Activated T-cell treated with anti-CD3 and anti-CD28 coated beads for 1 hour (primary cell): ENCODE measurements at regions not wholly inside any gene's neighbourhood (a gene's known extent, or its start where the extent isn't known, plus 50 kb on each side); places are given as distances from the start of the nearest gene placed in this dataset.
"Not testable (repeated sequence)": the region's sequence is repeated elsewhere in the genome, so short reads cannot be mapped to it uniquely, and the experiment has no call there.

Source experiments
- DNase-seq: peaks from one replicate; pipeline ENCODE4 v3.0.0-alpha.2; 2020; ENCODE audit warnings: low read depth

DNA sequence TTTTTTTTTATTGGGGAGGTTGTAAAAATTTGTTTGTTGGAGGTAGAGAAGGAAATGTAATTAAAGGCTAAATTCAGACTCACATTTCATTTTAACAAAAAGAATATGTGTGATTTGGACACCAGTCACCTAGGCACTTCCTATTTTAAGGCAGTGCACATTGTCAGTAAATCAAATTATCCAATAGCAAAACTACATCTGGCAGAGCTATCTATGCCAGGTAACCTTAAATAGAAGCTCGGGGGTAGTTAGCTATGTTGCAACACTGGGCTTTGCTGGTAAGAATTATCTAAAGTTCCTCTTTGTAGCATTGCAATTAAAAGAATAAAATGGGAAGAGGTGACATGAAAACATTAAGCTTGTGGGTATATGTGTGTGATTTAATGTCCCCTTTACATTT lies 1064.4 kb upstream of the ZEB2 start:
- no peak for DNase-seq

DNA sequence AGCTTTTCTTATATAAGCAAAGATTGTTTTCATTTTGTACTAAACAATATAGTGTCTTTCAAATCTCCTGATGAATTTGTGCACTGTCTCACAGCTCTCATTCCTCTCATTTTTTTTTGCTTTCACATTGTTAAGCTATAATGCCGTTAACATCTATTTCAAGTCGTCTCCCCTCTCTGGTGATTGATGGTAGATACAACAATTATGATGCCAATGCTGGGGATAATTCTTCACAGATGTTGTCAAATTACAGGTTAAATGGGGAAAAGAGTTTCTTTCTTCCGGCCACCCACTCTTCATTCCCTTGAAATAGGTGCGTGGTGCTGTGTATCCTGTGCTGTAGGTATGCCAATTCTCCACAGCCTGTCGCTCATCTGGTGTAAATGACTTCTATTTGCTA lies 1053.7 kb upstream of the ZEB2 start:
- DNase-seq, result no peak

DNA sequence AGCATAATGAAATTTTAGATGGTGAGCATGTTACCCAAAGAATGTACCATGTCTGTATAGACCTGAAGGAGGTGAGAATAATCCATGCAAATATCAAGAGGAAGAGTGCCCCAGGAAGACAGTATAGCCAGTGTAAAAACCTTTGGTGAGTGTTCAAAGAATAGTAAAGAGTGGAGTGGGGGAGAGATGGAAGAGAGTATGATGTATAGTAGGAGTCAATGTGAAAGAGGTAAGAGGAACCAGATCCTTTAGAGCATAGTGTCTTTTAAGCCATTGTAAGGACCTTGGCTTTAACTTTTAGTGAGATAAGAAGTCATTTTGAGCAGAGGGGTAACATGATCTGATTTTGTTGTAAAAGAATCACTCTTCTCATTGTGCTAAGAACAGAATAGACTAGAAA lies 1052.3 kb upstream of the ZEB2 start:
- no peak for DNase-seq

DNA sequence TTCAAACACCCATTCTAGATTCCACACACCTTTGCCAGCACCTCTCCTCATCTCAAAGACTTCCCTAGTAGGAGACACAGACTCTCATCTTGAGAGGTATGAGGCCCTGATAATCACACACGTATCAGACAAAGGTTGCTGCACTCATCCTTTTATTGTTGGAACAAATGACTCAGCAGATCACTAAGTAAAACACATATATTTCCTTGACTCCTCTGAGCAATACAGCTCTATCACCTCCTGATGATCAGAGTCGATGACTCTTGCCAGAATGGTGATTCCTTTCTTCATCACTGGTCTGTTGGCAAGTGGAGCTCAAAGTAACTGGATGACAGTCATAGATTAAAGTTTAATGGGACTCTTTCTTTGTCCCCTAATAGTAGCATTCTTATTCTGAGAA lies 1049.2 kb upstream of the ZEB2 start:
- DNase-seq, result no peak

DNA sequence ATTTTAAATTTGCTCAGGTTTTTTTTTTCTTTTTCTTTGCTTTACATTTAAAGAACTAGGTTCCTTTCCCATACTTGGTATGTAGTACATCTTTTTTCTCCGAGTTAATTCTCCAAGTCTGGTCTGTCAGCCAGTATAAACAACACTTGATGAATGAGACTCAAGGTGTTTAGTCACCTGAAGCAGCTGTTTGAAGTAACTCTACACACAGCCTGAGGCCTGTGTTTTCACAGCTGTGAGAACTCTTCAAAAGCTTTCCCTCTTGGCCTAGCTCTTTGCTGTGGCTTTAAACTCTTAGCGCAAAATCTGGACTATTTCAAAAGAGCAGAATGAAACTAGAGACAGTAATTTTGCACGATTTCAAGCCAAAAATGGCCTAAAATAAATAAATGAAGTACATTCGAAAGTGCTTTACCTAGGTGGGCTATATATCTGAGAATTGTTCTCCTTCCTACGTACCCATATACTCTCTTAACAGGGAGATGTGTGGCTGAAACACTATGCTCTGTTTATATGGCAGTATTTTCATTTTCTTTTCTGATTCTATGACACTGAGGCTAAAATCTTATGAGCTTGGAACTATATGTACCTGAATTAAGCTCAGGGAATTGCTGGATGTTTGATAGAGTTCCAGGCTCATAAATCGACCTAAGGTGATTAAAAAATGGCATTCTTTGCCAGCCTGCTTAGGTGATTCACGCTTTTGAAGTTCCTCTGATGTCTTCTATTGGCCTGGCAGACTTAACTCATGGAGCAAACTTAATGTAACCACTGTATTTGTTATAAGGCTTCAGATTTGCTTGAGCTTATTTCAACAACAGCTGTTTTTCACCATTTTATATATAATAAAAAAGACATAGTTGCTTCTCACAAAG lies 1044.1 kb upstream of the ZEB2 start:
- no peak for DNase-seq

DNA sequence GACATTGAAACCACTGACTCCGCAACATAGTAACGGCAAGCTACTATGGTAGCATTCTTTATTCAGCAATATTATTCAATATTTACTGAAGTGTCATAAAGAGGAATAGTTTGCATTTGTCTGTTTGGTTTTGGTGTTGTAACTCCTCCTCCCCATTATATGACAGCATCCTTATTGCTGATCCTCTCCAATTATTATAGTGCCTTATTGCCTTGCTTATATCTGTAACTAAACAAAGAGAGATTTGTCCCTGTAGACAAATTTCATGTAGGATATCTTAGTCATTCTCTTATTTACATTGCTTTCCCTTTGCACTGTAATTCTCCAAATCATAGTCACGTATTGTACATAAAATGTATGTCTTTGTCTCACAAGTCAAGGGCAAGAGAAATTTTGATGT lies 1041.2 kb upstream of the ZEB2 start:
- DNase-seq, result no peak

DNA sequence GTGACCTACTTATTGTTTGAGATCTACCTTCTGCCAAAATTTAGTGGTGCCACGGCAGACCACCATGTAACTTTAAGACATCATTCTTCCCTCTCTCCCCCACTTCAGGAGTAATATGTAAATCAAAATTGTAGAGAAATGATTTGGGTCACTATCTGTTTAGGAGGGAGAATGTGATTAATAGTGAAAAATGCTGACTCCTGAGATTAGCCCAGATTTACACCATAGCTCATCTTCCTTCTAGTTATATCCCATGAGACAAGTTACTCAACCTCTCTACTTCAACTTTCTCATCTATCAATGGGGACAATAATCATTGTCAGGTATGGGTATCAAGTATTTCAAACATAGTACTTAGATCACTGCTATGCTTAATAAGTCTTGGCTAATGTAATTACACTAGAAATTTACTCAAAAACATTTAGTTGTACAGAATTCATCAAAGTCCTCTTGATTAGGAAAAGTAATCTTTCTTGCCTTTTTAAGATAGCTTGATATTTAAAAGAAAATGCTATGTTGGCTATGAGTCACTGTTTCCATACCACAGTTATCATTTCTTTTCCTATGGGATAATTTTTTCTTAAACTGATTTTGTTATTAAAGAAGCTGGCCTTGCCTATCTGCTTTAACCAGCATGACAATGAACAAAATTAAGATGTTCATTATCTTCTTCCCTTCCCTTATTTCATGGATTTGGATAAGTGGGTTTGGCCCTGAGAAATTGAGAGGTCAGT lies 1038.9 kb upstream of the ZEB2 start:
- DNase-seq, result no peak

DNA sequence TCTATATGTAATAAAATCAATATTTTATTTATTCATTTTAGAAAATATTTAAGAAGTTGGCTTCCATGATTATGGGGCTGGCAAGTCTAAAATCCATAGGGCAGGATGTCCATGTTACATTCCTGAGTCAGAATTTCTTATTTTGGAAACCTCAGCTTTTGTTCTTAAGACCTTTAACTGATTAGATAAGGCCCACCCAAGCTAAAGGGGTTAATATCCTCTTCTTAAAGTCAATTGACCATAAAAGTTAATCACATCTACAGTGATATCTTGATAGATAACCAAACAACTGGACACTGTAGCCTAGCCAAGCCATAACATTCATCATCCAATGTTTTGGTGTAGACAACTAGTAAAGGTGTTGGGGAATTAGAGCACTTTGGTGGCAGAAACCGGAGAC lies 1035.4 kb upstream of the ZEB2 start:
- DNase-seq, result no peak

DNA sequence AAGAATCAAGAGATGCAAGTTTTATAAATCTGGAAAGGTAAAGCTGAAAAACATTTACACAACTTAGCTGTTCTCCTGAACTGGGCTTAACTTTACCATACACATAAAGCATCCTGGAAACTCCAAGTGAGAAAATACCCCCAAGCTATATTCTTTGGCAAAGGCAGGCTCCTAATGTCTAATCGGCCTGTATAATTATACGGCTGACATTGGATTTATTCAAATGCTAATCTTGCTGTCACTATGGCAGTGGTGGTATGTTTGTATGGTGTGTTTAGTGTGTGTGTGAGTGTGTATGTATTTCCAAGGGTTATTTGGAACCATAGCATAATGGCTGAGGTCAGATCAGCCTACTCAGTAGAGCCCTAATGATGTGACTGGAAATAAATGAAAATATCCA lies 1031.8 kb upstream of the ZEB2 start:
- no peak for DNase-seq

DNA sequence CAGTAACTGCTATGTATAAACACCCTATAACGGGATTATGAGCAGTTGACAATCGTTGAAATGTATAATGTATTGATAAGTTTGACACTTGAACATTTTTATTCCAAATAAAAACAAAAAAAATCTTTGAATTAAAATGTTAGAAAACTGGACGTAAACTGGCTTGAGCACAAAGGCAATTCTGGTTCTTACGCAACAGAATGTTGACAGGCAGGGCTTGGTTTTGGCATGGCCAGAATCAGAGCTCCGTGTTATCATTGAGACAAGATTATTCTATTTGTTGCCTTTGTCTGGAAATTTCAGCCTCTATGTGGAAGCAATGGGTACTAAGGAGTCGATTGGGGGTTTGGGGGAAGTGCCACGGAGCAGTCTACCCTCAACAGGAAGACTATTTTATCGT lies 1028.6 kb upstream of the ZEB2 start:
- no peak for DNase-seq

DNA sequence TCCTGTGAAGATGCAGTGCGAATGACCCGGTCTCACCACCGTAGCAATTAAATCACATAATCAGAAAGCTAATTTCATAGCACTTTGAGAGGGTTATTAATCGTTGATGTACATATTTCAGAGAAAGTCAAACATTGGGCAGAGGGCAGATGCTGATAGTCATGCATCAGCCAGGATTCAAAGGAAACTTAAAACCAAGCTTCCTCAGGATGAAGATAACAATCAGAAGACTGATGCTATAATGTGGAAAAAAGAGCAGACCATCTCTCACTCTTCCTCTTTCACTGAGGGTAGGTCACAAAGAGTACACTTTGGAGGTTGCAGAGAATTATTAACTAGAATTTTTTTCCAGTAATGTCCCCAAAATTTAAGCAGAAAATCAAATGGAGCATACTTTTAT lies 1027.7 kb upstream of the ZEB2 start:
- DNase-seq, result no peak

DNA sequence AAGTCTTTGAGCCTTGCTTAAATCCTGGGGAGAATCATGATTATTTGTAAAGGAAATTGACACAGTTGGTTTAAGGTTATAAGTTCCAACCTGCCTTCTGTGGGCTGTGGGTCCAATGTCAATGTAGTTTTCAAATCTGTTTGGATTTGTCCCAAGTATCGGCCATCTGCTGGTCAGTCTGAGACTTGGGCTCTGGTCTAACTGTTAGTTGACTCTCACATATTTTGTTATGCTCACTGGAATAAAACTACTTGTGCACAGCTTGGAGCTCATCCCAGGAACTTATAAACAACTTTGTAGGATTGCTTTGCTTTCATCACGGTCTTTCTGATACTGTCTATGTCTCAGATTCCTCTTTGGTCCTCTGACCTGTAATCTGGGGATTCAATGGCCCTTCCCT lies 1026.2 kb upstream of the ZEB2 start:
- DNase-seq, result no peak

DNA sequence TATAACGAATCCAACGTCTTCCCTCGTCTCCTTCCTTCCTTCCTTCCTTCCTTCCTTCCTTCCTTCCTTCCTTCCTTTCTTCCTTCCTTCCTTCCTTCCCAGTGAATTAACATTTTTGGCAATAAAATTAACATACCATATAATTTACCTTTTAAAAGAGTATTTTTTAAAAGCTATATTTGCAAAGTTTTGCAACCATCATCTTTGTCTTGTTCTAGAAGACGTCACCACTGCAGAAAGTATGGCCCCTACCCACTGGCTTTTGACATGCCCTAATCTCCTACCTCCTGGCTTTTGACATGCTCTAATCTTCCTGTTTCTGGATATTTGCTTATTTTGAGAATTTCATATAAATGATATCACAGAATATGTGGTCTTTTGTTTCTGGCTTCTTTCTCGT lies 1023.9 kb upstream of the ZEB2 start:
- no peak for DNase-seq

DNA sequence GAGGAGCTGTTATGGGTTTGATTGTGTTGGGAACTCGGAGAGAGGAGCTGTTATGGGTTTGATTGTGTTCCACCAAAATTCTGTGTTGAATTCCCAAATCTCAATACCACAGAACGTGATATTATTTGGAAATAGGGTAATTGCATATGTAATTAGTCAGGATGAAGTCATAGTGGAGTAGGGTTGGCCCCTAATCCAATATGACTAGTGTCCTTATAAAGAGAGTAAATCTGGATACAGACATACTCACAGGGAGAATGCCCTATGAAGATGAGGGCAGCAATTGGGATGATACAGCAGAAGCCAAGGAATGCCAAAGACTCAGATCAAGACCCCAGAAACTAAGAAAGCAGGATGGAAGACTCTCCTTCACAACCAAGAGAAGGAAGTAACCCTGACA lies 1023.2 kb upstream of the ZEB2 start:
- DNase-seq, result no peak

DNA sequence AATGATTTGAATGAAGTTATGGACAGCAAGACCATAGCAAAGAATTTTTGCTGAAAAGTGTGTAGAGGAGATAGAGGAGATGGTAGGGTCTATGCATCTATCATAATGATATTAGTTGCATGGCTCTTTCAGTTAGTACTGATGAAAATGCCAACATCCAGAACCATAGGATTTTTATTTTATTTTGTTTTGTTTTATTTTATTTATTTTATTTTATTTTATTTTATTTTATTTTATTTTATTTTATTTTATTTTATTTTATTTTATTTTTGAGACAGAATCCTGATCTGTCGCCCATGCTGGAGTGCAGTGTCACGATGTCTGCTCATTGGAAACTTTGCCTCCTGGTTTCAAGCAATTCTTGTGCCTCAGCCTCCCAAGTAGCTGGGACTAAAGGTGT lies 1021.1 kb upstream of the ZEB2 start:
- DNase-seq, result no peak

DNA sequence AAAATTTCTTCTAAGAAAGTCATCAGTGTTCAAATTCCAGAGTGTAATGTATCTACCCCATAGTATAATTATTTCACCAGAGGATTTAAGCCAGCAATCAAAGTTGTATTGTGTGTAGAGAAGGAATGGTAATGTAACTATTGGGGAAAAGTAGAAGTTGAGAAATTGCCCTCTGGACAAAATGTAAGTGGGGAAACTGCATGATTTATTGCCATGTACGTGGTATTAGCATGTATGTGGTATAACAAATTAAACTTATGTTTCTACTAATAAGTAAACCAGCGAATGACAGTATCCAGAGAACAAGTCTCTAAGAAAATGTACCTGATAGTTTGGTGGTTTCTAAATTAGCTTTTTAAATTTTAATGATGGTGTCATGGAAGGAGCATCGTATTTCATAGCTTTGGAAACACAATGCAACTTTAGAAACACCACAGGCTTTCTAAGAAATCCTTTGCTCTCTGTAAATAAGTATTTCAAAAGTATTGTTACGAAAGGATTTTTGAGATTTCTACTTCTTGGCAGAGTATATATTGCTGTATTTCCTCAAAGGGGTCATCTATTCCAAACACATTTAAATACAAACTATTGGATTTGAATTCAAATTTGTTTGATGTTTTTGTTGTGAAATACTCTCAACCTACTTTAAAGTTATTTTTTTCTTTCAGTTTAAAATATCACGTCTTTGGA lies 1018.9 kb upstream of the ZEB2 start:
- no peak for DNase-seq

DNA sequence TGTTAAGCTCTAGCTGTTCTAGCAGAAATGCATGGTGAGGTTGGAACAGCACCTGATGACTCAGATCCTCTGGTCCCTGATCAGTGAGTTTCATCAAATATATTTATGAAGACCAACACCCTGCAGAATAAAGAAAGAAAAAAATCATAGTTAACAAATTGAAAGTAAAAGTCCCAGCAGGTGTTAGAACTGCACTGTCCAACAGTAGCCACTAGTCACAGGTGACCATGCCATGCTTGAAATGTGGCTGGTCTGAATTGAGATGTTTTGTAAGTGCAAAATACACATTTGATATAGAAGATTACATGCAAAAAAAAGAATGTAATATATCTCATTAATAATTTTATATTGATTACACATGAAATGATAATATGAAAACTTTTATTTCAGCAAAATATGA lies 1010.7 kb upstream of the ZEB2 start:
- no peak for DNase-seq

DNA sequence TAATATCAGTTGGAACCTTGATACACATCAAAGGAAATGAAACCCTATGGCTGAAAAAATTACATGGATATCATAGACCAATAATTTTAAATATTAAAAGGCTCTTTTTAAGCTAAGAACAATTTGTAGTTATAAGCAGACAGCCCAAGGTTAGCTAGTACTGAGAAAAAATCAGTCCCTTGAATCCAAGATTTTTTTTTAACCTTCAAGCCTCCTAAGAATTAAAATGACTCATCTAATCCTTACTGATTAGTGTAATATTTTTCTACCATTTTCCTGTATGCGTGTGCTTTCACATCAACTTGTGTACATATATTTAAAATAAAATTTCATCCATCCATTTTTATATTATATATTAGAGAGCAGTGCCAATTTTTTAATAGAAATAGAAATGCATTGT lies 1004.9 kb upstream of the ZEB2 start:
- no peak for DNase-seq

DNA sequence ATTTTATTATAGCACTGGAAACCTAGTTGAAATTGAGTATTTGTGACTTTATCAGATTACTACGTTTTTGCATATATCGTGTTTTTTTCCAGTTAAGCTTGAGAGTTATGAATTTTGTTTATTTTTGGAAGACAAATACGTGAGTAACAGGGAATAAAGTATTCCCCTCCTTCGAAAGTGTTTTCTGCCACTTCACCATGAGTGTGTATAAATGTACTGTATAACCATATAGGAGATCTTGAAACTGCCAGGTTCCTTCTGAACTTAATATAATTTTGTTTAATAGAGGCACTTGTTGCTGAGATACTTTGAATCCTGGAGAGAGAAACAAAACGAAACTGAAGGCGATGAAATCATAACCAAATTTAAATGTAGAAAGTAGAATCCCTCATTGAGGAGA lies 1004.4 kb upstream of the ZEB2 start:
- DNase-seq, result no peak

DNA sequence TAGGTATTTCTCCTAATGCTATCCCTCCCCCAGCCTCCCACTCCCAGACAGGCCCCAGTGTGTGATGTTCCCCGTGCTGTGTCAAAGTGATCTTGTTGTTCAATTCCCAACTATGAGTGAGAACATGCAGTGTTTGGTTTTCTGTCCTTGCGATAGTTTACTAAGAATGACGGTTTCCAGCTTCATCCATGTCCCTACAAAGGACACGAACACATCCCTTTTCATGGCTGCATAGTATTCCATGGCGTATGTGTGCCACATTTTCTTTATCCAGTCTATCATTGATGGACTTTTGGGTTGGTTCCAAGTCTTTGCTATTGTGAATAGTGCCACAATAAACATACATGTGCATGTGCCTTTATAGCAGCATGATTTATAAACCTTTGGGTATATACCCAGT lies 999.3 kb upstream of the ZEB2 start:
- not testable (repeated sequence) for DNase-seq

DNA sequence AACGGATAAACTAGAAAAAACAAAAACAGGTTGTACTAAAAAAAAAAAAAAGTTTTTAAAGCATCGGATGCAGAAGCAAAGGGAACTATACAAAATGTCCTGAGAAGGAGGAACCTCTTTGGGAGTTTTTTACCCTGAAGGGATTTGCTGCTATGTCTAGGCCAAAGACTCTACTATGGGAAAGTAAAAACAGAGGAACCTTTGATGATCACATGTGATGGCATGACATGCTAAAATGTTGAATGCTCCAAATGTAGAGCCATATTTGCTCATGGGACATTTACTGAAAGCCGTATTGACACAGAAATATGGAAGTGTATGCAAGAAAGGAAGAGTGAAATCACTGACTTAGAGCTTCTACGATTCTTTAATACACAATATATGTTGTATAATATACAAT lies 992.0 kb upstream of the ZEB2 start:
- no peak for DNase-seq

DNA sequence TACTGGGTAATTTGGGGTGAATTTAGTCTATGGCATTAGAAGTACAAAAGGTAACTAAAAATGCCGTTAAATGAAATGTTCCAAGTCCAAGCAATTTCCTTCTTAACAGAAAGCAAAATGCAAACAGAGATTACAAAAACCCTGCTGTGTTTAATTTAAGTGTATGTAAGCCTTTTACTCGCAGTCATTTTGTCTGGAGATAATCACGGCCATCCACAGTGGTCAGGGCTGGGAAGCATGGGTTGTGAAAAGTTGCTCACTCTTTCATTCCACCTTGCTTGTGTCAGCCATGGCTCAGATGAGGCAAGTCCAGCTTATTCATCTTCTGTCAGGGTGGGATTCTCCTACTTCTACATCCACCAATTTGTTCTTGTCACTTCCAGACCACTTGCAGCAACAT lies 983.6 kb upstream of the ZEB2 start:
- no peak for DNase-seq

DNA sequence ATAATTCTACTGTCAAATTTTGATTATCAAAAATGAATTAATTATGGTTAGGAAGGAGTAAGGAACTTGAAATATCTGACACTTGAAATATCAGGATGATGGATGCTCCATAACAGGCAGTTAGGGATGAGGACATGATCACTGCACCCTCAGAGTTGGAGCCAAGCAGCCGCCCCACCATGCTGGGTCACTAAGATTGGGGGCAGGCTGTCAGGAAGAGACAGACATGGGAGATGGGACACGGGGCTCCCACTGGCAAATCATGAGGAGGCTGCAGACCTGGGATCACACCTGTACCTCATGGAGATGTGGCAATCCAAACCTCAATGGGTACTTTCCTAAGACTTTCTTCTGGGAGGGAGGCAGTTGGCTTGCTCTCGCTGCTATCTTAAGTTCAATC lies 982.0 kb upstream of the ZEB2 start:
- no peak for DNase-seq
